ENCODE measurements at regions not wholly inside any gene's neighbourhood (a gene's known extent, or its start where the extent isn't known, plus 50 kb on each side); places are given as distances from the start of the nearest gene placed in this dataset.

- DNase-seq (ENCODE audit: low spot score) = no peak
Measured at GRCh38 chr13:27367570-27367969, 56.8 kb upstream of the GTF3A start.

- DNase-seq (ENCODE audit: low spot score) = no peak
Measured at GRCh38 chr13:27370305-27370872, 54.0 kb upstream of the GTF3A start.

- no peak for DNase-seq (ENCODE audit: low spot score)
Measured at GRCh38 chr13:27371932-27372331, 52.5 kb upstream of the GTF3A start.

- DNase-seq (ENCODE audit: low spot score) = no peak
Measured at GRCh38 chr13:27372896-27373295, 51.5 kb upstream of the GTF3A start.

- no peak for DNase-seq (ENCODE audit: low spot score)
Measured at GRCh38 chr13:27374126-27374613, 50.2 kb upstream of the GTF3A start.

Small RNAs in the stretch of these regions (small RNA-seq; reads per million reads assigned to genes)
- 0 to 0.09 reads per million in 2 experiments for gene RNU6-70P

Measured in SK-N-DZ (cell line).